ENCODE measurements at regions not wholly inside any gene's neighbourhood (a gene's known extent, or its start where the extent isn't known, plus 50 kb on each side); places are given as distances from the start of the nearest gene placed in this dataset.

DNA sequence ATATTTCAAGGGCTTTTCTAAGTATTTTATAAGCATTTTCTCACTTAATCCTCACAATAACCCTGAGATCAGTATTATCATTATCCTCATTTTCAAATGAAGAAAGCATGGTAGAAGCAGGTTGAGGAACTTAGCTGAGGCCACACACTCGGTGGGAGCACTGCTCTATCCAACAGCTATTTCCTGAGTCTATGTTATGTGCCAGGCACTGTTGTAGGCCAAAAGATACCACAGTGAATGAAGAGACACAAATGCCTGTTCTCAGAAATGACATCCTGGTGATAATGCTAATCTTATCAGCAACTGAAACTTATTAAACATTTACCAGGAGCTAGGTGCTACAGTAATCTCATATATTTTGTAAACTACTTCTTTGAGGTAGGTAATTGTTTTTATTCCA, 553.9 kb upstream of the ARGLU1 start (continued):
- no peak for TF ChIP-seq CCNT2 (IDR thresholded peaks at IDR 0.05; ENCODE audit: borderline replicate concordance, extremely low read depth, insufficient read length, low read depth, low read length)
- no peak for TF ChIP-seq ZBED1 (IDR thresholded peaks at IDR 0.05)

DNA sequence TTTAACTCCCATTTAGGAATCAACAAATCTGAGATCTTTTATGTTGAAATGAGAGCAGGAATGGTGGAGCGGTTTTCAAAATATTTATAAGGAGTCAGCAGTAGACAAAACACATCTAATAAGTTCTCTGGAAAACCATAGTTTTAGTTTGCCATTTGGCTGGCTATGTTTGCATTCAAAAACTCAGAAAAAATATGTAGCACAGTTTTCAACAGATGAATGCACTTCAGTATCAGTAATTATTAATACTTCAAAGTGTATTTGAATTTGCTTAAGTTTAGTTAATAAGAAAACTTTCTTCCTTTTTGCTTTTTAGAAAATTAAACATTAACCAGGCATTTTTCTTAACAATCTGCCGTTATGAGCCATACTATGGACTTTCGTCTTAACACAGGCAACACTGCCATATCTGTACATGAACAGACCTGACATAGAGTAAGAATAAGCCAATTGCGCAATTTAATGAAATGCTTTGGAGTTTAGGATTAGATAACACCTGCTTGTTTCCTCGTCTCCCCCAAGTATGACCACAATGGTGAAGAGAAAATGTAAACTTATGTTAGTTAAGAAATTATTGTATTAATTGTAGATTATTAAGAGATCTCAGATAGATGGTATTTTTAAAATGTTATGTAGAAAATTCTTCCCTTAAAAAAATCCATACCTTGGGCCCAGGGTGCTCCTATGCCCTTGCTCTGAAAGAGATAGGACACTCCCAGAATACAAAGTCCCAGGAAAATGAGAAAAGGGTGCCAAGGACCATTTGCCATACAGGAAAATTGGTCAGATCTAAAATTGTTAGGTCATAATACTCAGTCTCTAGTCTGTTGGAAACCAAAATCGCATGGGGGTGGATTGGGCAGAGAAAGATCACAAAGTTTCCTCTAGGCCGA, 552.3 kb upstream of the ARGLU1 start:
- Histone ChIP-seq H3K9me1 (ENCODE audit: control insufficient read depth, insufficient read depth, low read length) (no peaks in the 10 kb centered on the region), H3K9me3 (replicated peaks; ENCODE audit: control insufficient read depth, insufficient read depth, low read depth, low read length) (no peaks in the 10 kb centered on the region), H3K4me2 (ENCODE audit: insufficient read depth, low read length) (no peak overlapping the region), H3K4me3 (no peak overlapping the region), H3K4me1 (replicated peaks in 1 of 2; ENCODE audit: control insufficient read depth in 2 of 2, insufficient read depth in 2 of 2, low read length in 2 of 2) (no peaks in the 10 kb centered on the region), H3K36me3 (ENCODE audit: control insufficient read depth, insufficient read depth, low read length) (no peaks in the 10 kb centered on the region), H3K27me3 (ENCODE audit: control insufficient read depth in 2 of 2, insufficient read depth in 2 of 2, low read length in 2 of 2) (no peaks in the 10 kb centered on the region), H3K9ac (ENCODE audit: insufficient read depth in 1 of 2, low read depth in 2 of 2, low read length in 2 of 2) (no peak overlapping the region), H2AFZ (ENCODE audit: low read depth, low read length) (no peak overlapping the region), H3K79me2 (ENCODE audit: control insufficient read depth, insufficient read depth, low read length) (no peaks in the 10 kb centered on the region), H3K27ac (ENCODE audit: extremely low read depth, low read depth, low read length) (no peak overlapping the region), H4K20me1 (replicated peaks; ENCODE audit: control insufficient read depth, insufficient read depth, low read length) (no peaks in the 10 kb centered on the region)
- BruUV-seq (replicated peaks): no TSS peak
- POLR2A ChIA-PET: no interaction called here
- in situ Hi-C loops (cut with MboI) (no loop called here), intact Hi-C loops (cut with micrococcal nuclease) (no loop called here)
- CTCF ChIA-PET (ENCODE audit: low intra/inter-chr PET ratio): no interaction called here
- TF ChIP-seq ZNF263 (CRISPR knock-in tag; IDR thresholded peaks at IDR 0.05; ENCODE audit: borderline replicate concordance): no peak
- no peak for TF ChIP-seq CEBPG (CRISPR knock-in tag; IDR thresholded peaks at IDR 0.05)
- 0 out of 4 replicates have a peak, but pooled peaks of 1 of the 2 experiments have one; percentile 25 for TF ChIP-seq CEBPG (tag; conservative IDR thresholded peaks at IDR 0.05 in 1 of 2, IDR thresholded peaks at IDR 0.05 in 1 of 2)
- 0 out of 2 replicates have a peak, but pooled peaks have one; percentile 29 for TF ChIP-seq CEBPB (tag; IDR thresholded peaks at IDR 0.05)
- ATAC-seq: no peak
- WGBS (ENCODE audit: insufficient coverage, low coverage, missing lambda C conversion rate): 0% methylated on average over 7 of the region's 7 CpGs
- DNase-seq (ENCODE audit: extremely low read depth in 1 of 4, low spot score in 3 of 4): no peak
- FAIRE-seq: no peak

All from K562 (cell line).